ENCODE measurements at regions not wholly inside any gene's neighbourhood (a gene's known extent, or its start where the extent isn't known, plus 50 kb on each side); places are given as distances from the start of the nearest gene placed in this dataset.

DNA sequence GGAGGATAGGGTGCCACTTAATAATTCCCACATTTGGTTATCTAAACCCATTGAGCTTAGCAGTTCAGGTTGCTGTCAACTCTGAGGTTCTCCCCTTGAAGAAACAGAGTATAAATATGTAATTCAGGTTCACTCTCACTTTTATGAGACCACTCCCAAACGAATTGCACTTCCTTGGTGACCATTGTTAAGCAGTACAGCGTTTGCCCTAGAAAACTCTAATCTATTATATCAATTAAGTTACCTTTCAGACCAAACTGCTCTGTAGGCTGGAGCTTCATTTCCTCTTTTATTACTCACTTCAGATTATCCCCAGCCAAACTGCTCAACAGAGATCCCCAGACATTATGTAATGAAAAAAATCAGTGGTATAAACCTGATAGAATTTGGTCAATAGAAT lies 1317.0 kb upstream of the ACO1 start:
- Mint-ChIP-seq H3K27me3 (ENCODE audit: low read depth) (no peaks in the 10 kb centered on the region), H3K9me3 (no peaks in the 10 kb centered on the region), H3K36me3 (ENCODE audit: low read depth) (no peaks in the 10 kb centered on the region), H3K27ac (no peak overlapping the region), H3K4me1 (ENCODE audit: low read depth) (no peaks in the 10 kb centered on the region), H3K4me3 (no peak overlapping the region)
- no peak for DNase-seq (ENCODE audit: low spot score)

DNA sequence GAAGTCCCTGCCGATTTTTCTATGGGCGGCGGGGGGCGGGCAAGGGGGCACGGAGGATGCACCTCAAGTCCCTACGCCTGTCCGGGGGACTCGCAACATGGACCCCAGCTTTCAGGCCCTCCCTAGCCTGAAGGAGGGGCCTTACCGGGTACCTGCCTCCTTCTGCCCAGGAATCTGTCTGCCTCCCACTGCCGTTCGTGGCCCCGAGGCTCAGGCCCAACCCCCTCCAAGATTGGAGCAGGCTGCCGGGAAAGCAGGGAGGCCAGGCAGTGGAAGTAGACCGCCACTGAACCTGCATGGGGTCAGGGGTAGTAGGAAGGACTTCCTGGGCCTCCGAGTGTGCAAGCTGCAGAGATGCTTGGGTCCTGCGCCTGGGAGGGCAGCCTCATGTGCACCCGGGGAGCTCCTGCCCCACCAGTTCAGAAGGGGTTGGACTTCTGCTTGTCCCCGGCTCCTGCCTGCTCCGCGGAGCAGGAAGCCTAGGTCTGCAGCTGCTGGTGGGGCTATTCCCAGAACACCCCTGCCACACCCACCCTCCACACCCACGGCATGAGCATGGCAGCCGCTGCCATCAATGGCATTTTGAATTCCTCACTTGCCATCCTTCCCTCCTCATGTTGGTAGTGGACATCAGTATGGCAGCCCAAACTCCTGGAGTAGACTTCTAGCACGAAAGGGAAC lies 1312.7 kb upstream of the ACO1 start:
- Mint-ChIP-seq H3K4me1 (ENCODE audit: low read depth) (no peaks in the 10 kb centered on the region), H3K27ac (no peak overlapping the region), H3K27me3 (ENCODE audit: low read depth) (no peaks in the 10 kb centered on the region), H3K4me3 (no peak overlapping the region), H3K9me3 (no peaks in the 10 kb centered on the region), H3K36me3 (ENCODE audit: low read depth) (no peaks in the 10 kb centered on the region)
- no peak for DNase-seq (ENCODE audit: low spot score)

DNA sequence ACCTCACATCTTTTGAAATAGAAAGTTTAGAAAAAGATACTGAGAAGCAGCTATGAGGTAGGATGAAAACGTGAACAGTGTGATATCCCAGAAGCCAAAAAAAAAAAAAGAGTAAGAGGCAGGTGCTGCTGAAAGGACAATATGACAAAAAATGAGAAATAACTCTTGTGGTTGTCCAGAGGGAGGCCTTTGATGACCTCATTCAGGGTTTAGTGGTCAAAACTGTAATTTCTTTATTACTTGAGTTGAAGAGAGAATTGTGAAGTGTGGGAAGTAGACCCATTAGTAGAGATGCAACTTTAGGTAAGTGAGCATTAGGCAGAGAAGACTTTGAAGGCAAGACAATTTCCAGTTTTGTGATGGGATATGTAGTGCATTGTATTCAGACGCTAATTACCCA lies 1306.3 kb upstream of the ACO1 start:
- Mint-ChIP-seq H3K4me1 (ENCODE audit: low read depth) (no peaks in the 10 kb centered on the region), H3K36me3 (ENCODE audit: low read depth) (no peaks in the 10 kb centered on the region), H3K4me3 (no peak overlapping the region), H3K9me3 (no peaks in the 10 kb centered on the region), H3K27me3 (ENCODE audit: low read depth) (no peaks in the 10 kb centered on the region), H3K27ac (no peak overlapping the region)
- DNase-seq (ENCODE audit: low spot score), result no peak

DNA sequence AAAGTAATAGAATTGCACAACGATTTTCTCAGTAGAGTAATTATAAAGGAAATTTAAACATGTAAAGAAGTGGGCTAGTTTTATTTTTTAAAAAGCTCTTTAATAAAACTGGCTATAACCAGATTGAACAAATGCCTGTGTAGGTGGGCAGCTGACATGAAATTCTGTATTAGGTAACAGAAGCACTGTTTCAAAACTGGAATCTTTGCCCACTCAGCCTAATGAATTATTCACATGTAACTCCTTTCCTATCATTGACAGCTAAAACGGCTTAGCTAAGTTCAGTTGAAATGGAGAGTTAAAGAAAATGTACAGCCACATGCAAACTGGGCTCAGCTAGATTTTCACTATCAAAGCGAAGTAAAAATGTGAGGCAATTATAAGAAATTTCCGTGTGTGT lies 1300.1 kb upstream of the ACO1 start:
- Mint-ChIP-seq H3K27ac (no peak overlapping the region), H3K4me1 (ENCODE audit: low read depth) (no peaks in the 10 kb centered on the region), H3K27me3 (ENCODE audit: low read depth) (no peaks in the 10 kb centered on the region), H3K36me3 (ENCODE audit: low read depth) (no peaks in the 10 kb centered on the region), H3K9me3 (no peaks in the 10 kb centered on the region), H3K4me3 (no peak overlapping the region)
- DNase-seq (ENCODE audit: low spot score), result no peak

DNA sequence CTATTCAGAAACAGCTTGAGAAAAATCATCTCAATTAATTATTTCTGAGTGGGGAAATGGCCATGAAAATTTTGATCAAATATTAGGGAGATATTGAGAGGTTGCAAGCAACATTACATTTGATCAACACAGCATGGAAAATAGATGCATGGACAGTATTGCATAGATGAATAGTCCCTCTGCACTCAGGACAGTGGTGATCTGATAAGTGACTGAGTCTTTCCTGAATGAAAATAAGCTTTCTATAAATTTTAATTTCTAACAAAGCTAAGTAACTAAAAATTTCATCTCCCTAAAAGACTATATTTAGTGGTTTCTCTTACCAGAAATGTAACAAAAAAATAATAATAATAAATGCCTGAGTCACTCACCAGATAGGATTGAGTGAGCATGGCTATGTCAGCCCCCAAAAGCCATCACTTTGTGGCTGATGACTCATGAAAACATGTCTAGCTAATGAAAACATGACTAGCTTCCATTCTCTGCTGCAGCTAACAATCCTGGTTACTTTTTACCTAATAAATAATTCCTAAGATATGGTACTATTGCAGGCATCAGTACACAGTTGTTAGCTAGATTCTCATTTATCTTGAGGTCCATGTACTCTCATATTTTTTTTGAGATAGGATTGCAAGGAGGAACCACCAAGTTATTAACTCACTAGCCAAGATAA lies 1294.8 kb upstream of the ACO1 start:
- Mint-ChIP-seq H3K4me1 (ENCODE audit: low read depth) (no peaks in the 10 kb centered on the region), H3K27me3 (ENCODE audit: low read depth) (no peaks in the 10 kb centered on the region), H3K36me3 (ENCODE audit: low read depth) (no peaks in the 10 kb centered on the region), H3K27ac (no peak overlapping the region), H3K4me3 (no peak overlapping the region), H3K9me3 (no peaks in the 10 kb centered on the region)
- no peak for DNase-seq (ENCODE audit: low spot score)

DNA sequence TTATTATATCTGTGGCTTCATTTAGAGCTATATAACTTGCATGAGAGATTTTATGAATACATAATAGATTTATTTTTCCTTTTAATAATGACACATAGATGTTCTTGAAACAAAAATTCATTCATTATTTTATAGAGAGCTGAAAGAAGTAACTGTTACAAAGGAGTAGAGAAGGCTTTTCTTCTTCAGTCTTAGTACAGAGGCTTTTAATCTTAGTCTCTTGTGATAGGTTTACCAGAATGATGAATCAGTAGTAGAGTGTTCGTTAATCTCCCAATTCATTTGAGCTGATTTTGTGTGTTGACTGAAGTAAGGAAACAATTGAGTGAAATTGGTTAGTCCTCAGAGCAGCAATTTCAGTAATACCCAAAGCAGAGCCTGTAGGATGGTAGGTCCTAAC lies 1284.1 kb upstream of the ACO1 start:
- no peaks in the 10 kb centered on the region for H3K36me3 Mint-ChIP-seq (ENCODE audit: low read depth)
- no peak overlapping the region for H3K4me3 Mint-ChIP-seq
- no peak overlapping the region for H3K27ac Mint-ChIP-seq
- DNase-seq (ENCODE audit: low spot score), result no peak
- no peaks in the 10 kb centered on the region for H3K27me3 Mint-ChIP-seq (ENCODE audit: low read depth)
- no peaks in the 10 kb centered on the region for H3K9me3 Mint-ChIP-seq
- H3K4me1 Mint-ChIP-seq (ENCODE audit: low read depth), result no peaks in the 10 kb centered on the region

DNA sequence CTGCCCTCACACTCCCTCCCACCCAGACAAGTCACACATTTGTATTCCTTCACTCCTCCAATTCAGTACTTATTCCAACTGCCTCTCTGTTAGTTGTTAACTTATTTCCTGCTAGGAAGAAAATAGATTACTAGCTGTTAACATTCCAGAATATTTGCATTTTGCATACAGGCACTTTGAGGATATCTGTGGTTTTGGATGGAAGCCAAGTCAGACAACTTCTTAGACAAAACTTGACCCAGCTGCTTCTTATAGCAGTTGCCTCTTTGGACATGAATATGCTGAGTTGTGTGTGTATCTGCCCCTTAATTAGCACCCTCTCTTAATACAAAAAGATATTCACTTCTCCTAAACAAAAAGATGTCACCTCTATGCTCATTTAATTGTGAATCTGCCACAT lies 1280.6 kb upstream of the ACO1 start:
- H3K36me3 Mint-ChIP-seq (ENCODE audit: low read depth), result no peaks in the 10 kb centered on the region
- DNase-seq (ENCODE audit: low spot score), result no peak
- H3K27ac Mint-ChIP-seq, result no peak overlapping the region

DNA sequence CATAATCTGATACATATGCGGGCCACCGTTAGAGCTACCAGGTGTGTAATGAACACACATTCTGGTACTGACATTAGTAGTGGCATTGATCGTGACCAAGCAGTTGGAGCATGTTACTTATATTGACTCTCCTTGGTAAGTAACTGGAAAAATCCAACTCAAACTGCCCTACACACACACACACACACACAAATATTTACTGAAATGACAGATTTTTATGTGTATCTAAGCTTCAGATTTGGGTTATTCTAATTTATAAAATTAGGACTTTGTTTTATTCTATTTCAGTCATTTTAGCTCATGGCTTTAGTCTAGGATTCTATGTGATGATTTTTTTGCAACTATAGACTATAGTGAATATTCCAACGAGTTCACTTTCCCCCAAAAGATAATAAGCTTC lies 1280.2 kb upstream of the ACO1 start:
- no peak for DNase-seq (ENCODE audit: low spot score)
- Mint-ChIP-seq H3K4me3 (no peak overlapping the region), H3K4me1 (ENCODE audit: low read depth) (no peaks in the 10 kb centered on the region), H3K27me3 (ENCODE audit: low read depth) (no peaks in the 10 kb centered on the region), H3K9me3 (no peaks in the 10 kb centered on the region), H3K27ac (no peak overlapping the region), H3K36me3 (ENCODE audit: low read depth) (no peaks in the 10 kb centered on the region)

More for the DNA sequence above, 1280.6 kb upstream of the ACO1 start:
- Mint-ChIP-seq H3K4me1 (ENCODE audit: low read depth) (no peaks in the 10 kb centered on the region), H3K9me3 (no peaks in the 10 kb centered on the region), H3K4me3 (no peak overlapping the region), H3K27me3 (ENCODE audit: low read depth) (no peaks in the 10 kb centered on the region)

DNA sequence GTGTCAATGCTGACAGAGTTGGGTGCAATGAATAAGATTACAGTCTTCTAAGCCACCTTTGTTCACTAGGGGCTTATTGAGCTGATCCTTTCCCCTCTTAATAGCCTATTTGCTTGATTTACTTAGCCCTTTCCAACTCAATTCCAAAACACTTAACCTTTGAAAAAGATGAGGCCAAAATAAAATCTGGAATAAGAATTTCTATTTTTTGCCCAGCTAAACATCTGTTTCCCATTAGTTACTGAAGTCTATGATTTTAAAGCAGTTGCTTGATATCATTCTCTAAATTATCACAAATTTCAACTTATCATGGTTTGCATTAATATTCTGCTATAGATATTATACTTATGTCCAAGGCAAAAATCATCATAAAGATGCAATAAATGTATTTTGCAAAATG lies 1272.0 kb upstream of the ACO1 start:
- Mint-ChIP-seq H3K27me3 (ENCODE audit: low read depth) (no peaks in the 10 kb centered on the region), H3K9me3 (no peaks in the 10 kb centered on the region), H3K27ac (no peak overlapping the region), H3K4me1 (ENCODE audit: low read depth) (no peaks in the 10 kb centered on the region), H3K4me3 (no peak overlapping the region), H3K36me3 (ENCODE audit: low read depth) (no peaks in the 10 kb centered on the region)
- DNase-seq (ENCODE audit: low spot score), result no peak

DNA sequence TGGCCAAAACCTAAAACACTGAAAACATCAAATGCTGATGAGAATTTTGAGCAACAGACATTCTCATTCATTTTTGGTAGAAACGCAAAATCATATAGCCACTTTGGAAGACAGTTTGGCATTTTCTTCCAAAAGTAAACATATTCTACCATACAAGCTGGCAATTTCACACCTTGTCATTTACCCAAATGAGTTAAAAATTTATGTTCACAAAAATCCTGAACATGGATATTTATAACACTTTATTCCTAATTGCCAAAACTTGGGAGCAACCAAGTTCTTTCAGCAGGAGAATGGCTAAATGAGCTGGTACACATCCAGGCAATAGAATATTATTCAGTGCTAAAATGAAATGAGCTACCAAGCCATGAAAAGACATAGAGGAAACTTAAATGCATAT lies 1270.1 kb upstream of the ACO1 start:
- no peak for DNase-seq (ENCODE audit: low spot score)
- Mint-ChIP-seq H3K27me3 (ENCODE audit: low read depth) (no peaks in the 10 kb centered on the region), H3K4me3 (no peak overlapping the region), H3K4me1 (ENCODE audit: low read depth) (no peaks in the 10 kb centered on the region), H3K36me3 (ENCODE audit: low read depth) (no peaks in the 10 kb centered on the region), H3K9me3 (no peaks in the 10 kb centered on the region), H3K27ac (no peak overlapping the region)

DNA sequence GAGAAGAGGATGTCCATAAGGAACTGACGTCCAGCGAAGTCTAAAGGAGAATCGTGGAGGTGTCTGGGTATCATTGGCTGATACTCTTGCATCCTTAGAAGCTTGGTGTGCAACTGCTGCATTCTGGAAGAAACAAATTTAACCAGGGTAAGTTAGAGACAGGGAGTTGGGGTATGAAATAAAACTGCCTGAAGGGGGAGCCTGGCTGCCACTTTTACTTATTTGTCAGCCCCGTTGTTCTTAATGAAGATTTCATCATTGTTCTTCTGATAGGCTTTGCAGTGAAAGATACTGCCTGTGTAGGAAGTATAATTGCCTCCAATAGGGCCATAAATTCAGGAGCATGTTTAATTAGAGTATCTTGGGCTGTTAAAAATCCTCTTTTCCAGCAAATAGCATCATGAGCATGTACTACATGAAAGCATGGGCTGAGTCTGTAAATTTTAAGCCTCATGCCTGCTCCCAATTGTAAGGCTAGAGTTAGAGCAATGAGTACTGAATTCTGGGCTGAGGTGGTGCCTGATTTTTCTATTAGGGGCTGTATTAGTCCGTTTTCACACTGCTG lies 1264.5 kb upstream of the ACO1 start:
- H3K4me1 Mint-ChIP-seq (ENCODE audit: low read depth), result no peaks in the 10 kb centered on the region
- H3K27me3 Mint-ChIP-seq (ENCODE audit: low read depth), result no peaks in the 10 kb centered on the region
- no peaks in the 10 kb centered on the region for H3K36me3 Mint-ChIP-seq (ENCODE audit: low read depth)
- no peak overlapping the region for H3K4me3 Mint-ChIP-seq
- DNase-seq (ENCODE audit: low spot score), result no peak
- peaks cover 4% of the 10 kb centered on the region for H3K9me3 Mint-ChIP-seq
- H3K27ac Mint-ChIP-seq, result no peak overlapping the region

DNA sequence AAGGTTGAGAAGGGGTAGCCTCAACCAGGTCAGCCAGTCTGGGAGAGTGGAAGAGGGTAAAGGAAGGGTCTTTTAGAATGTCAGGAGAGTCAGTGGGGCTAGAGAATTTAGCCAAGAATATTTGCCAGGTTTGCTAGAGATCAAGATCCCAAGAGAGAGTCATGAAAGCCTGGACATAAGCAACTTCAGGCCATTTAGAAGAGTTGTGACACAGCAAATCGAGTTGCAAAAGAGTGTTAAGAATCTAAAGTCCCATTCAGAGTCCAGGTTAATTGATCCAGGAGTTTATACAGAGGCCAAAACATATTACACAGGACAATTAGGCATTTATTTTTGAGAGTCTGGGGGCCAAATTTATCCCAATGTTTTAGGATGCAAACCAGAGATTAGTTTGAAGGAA lies 1260.1 kb upstream of the ACO1 start:
- peaks cover 4% of the 10 kb centered on the region for H3K9me3 Mint-ChIP-seq
- H3K4me3 Mint-ChIP-seq, result no peak overlapping the region
- H3K27ac Mint-ChIP-seq, result no peak overlapping the region
- no peaks in the 10 kb centered on the region for H3K27me3 Mint-ChIP-seq (ENCODE audit: low read depth)
- H3K4me1 Mint-ChIP-seq (ENCODE audit: low read depth), result no peaks in the 10 kb centered on the region
- H3K36me3 Mint-ChIP-seq (ENCODE audit: low read depth), result no peaks in the 10 kb centered on the region
- no peak for DNase-seq (ENCODE audit: low spot score)

DNA sequence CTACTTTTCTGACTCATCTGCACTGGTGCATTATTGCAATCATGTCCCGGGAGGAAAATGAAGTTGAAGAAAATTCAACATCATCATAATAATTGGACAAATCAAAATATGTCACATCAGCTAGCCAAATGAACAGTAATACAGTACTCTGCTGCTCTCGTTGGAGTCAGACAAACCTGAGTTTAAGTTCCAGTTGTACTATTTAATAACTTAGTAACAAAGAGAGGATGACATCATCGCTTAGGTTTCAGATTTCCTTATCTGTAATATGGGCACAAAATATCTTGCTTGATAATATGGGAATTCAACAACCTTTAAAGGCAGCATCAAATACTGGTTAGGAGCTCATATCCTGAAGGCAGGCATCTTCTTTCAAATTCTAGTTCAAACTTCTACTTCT lies 1248.9 kb upstream of the ACO1 start:
- no peaks in the 10 kb centered on the region for H3K36me3 Mint-ChIP-seq (ENCODE audit: low read depth)
- H3K4me3 Mint-ChIP-seq, result no peak overlapping the region
- no peak overlapping the region for H3K27ac Mint-ChIP-seq
- H3K9me3 Mint-ChIP-seq, result peaks cover 6% of the 10 kb centered on the region
- no peaks in the 10 kb centered on the region for H3K27me3 Mint-ChIP-seq (ENCODE audit: low read depth)
- no peaks in the 10 kb centered on the region for H3K4me1 Mint-ChIP-seq (ENCODE audit: low read depth)
- DNase-seq (ENCODE audit: low spot score), result no peak

DNA sequence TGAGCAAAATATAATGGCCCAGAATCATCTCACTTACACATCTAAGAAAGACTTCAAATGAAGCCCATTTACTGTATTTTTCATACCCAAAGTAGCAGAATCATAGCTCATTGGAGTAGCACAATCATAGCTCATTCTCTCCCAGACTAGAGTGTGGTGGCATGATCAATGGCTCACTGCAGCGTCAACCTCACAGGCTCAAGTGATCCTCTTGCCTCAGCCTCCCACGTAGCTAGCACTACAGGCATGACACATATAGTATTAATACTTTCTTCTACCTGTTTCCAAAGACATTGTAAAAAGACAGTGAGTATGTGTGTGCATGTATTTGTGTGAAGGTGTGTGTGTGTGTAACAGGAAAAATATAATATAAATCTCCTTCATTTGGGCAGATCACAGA lies 1247.9 kb upstream of the ACO1 start:
- no peaks in the 10 kb centered on the region for H3K36me3 Mint-ChIP-seq (ENCODE audit: low read depth)
- no peak for DNase-seq (ENCODE audit: low spot score)
- H3K27me3 Mint-ChIP-seq (ENCODE audit: low read depth), result no peaks in the 10 kb centered on the region
- peaks cover 6% of the 10 kb centered on the region for H3K9me3 Mint-ChIP-seq
- H3K4me1 Mint-ChIP-seq (ENCODE audit: low read depth), result no peaks in the 10 kb centered on the region
- H3K27ac Mint-ChIP-seq, result no peak overlapping the region
- H3K4me3 Mint-ChIP-seq, result no peak overlapping the region

Measured in T-helper 2 cell treated with Interferon-gamma antibody and Interleukin-4, amounts not matched to agents 5 μg/mL and 100 μg/mL, for 36 hours (primary cell).